HCT116 (cell line): ENCODE measurements at regions not wholly inside any gene's neighbourhood (a gene's known extent, or its start where the extent isn't known, plus 50 kb on each side); places are given as distances from the start of the nearest gene placed in this dataset.
"Not testable (repeated sequence)": the region's sequence is repeated elsewhere in the genome, so short reads cannot be mapped to it uniquely, and the experiment has no call there.

Experiments used
- ATAC-seq: fragments of 200-7000 bp; cut with Tn5 transposase; 2 replicates; pipeline ENCODE4 v1.9.1; 2020; ENCODE audit warnings: mild to moderate bottlenecking, moderate library complexity
- BruUV-seq: library from RNA; stranded (reverse); fragments of 400-500 nt; replicated peaks from 2 replicates; lab custom pipeline; 2021; lab: Mats Ljungman, UMichigan
- CTCF ChIA-PET: fragments of 300-600 bp; sonication (Branson Sonifier 250); formaldehyde crosslinking; loops from one replicate; lab custom pipeline; 2021; ENCODE audit warnings: antibody characterized with exemption; lab: Charles Lee
- POLR2A ChIA-PET: fragments of 300-600, 350-600 bp; sonication (Branson Sonifier 250); formaldehyde crosslinking; loops from one replicate; lab custom pipeline; 2021; ENCODE audit warnings: antibody characterized with exemption; lab: Charles Lee
- RAD21 ChIA-PET, 2 experiments: fragments of 300-600 bp; sonication (Branson Sonifier 250); formaldehyde crosslinking; loops; one replicate each; lab custom pipeline; 2023; ENCODE audit warnings: low total read pairs in 2 of 2; ENCODE audit not compliant: uncharacterized antibody in 2 of 2, unreplicated experiment in 2 of 2, low non-redundant PET in 1 of 2; lab: Charles Lee
- DNase-seq: peaks from one replicate; pipeline ENCODE4 v3.0.0-alpha.2; 2010; ENCODE audit warnings: low read depth, low spot score
- H2AFZ ChIP-seq: fragments of 200-600 bp; shearing (Covaris generic), sonication (generic); 2 replicates; pipeline ENCODE4 v1.6.1; 2017; ENCODE audit warnings: low read depth, mixed run types, mixed read lengths, antibody characterized with exemption, low read length; ENCODE audit not compliant: poor library complexity, severe bottlenecking
- H3K27ac ChIP-seq: 2 replicates; pipeline ENCODE4 v1.5.1; 2012; ENCODE audit warnings: low read depth, low read length
- H3K27me3 ChIP-seq: fragments of 200-600 bp; sonication (generic); 2 replicates; pipeline ENCODE4 v1.6.1; 2016; ENCODE audit warnings: mixed run types, low read length, mixed read lengths; ENCODE audit not compliant: insufficient read depth
- H3K36me3 ChIP-seq, 2 experiments: fragments of 200-500 bp in 1 of 2; fragments of 200-600 bp in 1 of 2; sonication (Bioruptor generic) in 1 of 2; sonication (generic) in 1 of 2; 2 replicates each; pipeline versions ENCODE4 v1.5.1 to v1.6.1; 2014 to 2016; ENCODE audit warnings: low read length in 2 of 2, inconsistent platforms in 1 of 2, mixed read lengths in 1 of 2, mixed run types in 1 of 2; ENCODE audit not compliant: insufficient read depth in 2 of 2, control insufficient read depth in 1 of 2
- H3K4me1 ChIP-seq, 2 experiments: fragments of 200-600 bp in 1 of 2; sonication (generic) in 1 of 2; 2 replicates each; pipeline versions ENCODE4 v1.5.1 to v1.6.1; 2012 to 2017; ENCODE audit warnings: low read length in 2 of 2, inconsistent platforms in 1 of 2, mild to moderate bottlenecking in 1 of 2, mixed read lengths in 1 of 2, mixed run types in 1 of 2, moderate library complexity in 1 of 2; ENCODE audit not compliant: insufficient read depth in 2 of 2, control insufficient read depth in 1 of 2
- H3K4me2 ChIP-seq: fragments of 200-600 bp; sonication (generic); 2 replicates; pipeline ENCODE4 v1.6.1; 2017; ENCODE audit warnings: mixed run types, low read length, mixed read lengths
- H3K4me3 ChIP-seq, 2 experiments: fragments of 200-600 bp in 1 of 2; sonication (generic) in 1 of 2; replicated peaks in 1 of 2; 2 replicates each; pipeline ENCODE4 v1.5.1; 2011 to 2016; ENCODE audit warnings: low read length in 2 of 2, control low read depth in 1 of 2, low read depth in 1 of 2, mild to moderate bottlenecking in 1 of 2, mixed read lengths in 1 of 2, mixed run types in 1 of 2
- H3K79me2 ChIP-seq: fragments of 200-600 bp; sonication (generic); 2 replicates; pipeline ENCODE4 v1.6.1; 2017; ENCODE audit warnings: mild to moderate bottlenecking, mixed run types, low read length, moderate library complexity, mixed read lengths; ENCODE audit not compliant: insufficient read depth
- H3K9ac ChIP-seq: fragments of 200-600 bp; sonication (generic); 2 replicates; pipeline ENCODE4 v1.6.1; 2016; ENCODE audit warnings: low read length, mixed read lengths
- H3K9me2 ChIP-seq: fragments of 200-600 bp; sonication (generic), shearing (Covaris generic); 2 replicates; pipeline ENCODE4 v1.6.1; 2017; ENCODE audit warnings: mixed run types, mild to moderate bottlenecking, moderate library complexity; ENCODE audit not compliant: insufficient read depth
- H3K9me3 ChIP-seq, 2 experiments: fragments of 200-500 bp in 1 of 2; fragments of 200-600 bp in 1 of 2; sonication (Bioruptor generic) in 1 of 2; sonication (generic) in 1 of 2; 2 replicates each; pipeline ENCODE4 v1.6.1; 2014 to 2017; ENCODE audit warnings: low read length in 2 of 2, mixed read lengths in 2 of 2, inconsistent platforms in 1 of 2, low read depth in 1 of 2, mild to moderate bottlenecking in 1 of 2, mixed run types in 1 of 2, moderate library complexity in 1 of 2; ENCODE audit not compliant: control insufficient read depth in 1 of 2, insufficient read depth in 1 of 2
- H4K20me1 ChIP-seq: fragments of 200-600 bp; sonication (generic), shearing (Covaris generic); 2 replicates; pipeline ENCODE4 v1.6.1; 2017; ENCODE audit warnings: mixed run types, mild to moderate bottlenecking, moderate library complexity; ENCODE audit not compliant: insufficient read depth
- ATF3 ChIP-seq: IDR thresholded peaks from 2 replicates; pipeline ENCODE4 v1.6.1; 2012
- CEBPB ChIP-seq: IDR thresholded peaks from 2 replicates; pipeline ENCODE4 v1.6.1; 2012; ENCODE audit warnings: low read depth
- EGR1 ChIP-seq: IDR thresholded peaks from 2 replicates; pipeline ENCODE4 v1.6.1; 2012; ENCODE audit warnings: low read depth
- JUND ChIP-seq: IDR thresholded peaks from 2 replicates; pipeline ENCODE4 v1.6.1; 2012
- RAD21 ChIP-seq: IDR thresholded peaks from 2 replicates; pipeline ENCODE4 v1.6.1; 2012; ENCODE audit warnings: low read depth, mild to moderate bottlenecking
- SIN3A ChIP-seq: IDR thresholded peaks from 2 replicates; pipeline ENCODE4 v1.6.1; 2012; ENCODE audit warnings: low read depth
- SP1 ChIP-seq: IDR thresholded peaks from 2 replicates; pipeline ENCODE4 v1.6.1; 2012; ENCODE audit warnings: low read depth
- ZBTB33 ChIP-seq: IDR thresholded peaks from 2 replicates; pipeline ENCODE4 v1.6.1; 2011; ENCODE audit warnings: mild to moderate bottlenecking, low read length, moderate library complexity; ENCODE audit not compliant: insufficient replicate concordance; ENCODE audit errors: extremely low read depth
- ZFX ChIP-seq: fragments of 450-650 bp; IDR thresholded peaks from 2 replicates; pipeline ENCODE4 v1.6.1; 2017
- intact Hi-C: fragments of 100-400 bp; cut with micrococcal nuclease; formaldehyde crosslinking; loops from 2 replicates; pipeline ENCODE4 v1.10.0; 2022

GRCh38 chr2:239730897-239731296, 294.2 kb downstream of the NDUFA10 start (continued):
- no peak for TF ChIP-seq SP1
- no peak for TF ChIP-seq ATF3
- no peak for TF ChIP-seq CEBPB
- TF ChIP-seq JUND: no peak
- TF ChIP-seq SIN3A: no peak
- TF ChIP-seq ZFX: no peak
- no peak for TF ChIP-seq RAD21
- TF ChIP-seq ZBTB33: no peak
- no peak for TF ChIP-seq EGR1

GRCh38 chr2:239730567-239730882, 294.6 kb downstream of the NDUFA10 start:
- ATAC-seq, intact Hi-C loops, H3K4me1 ChIP-seq, H3K9me3 ChIP-seq, CTCF ChIA-PET, RAD21 ChIA-PET, H3K4me3 ChIP-seq, BruUV-seq, DNase-seq, H2AFZ ChIP-seq, H4K20me1 ChIP-seq, H3K27me3 ChIP-seq, H3K9me2 ChIP-seq, H3K36me3 ChIP-seq, POLR2A ChIA-PET, H3K9ac ChIP-seq, H3K4me2 ChIP-seq, H3K79me2 ChIP-seq, H3K27ac ChIP-seq: not testable (repeated sequence)
